ENCODE measurements at regions not wholly inside any gene's neighbourhood (a gene's known extent, or its start where the extent isn't known, plus 50 kb on each side); places are given as distances from the start of the nearest gene placed in this dataset.

DNA sequence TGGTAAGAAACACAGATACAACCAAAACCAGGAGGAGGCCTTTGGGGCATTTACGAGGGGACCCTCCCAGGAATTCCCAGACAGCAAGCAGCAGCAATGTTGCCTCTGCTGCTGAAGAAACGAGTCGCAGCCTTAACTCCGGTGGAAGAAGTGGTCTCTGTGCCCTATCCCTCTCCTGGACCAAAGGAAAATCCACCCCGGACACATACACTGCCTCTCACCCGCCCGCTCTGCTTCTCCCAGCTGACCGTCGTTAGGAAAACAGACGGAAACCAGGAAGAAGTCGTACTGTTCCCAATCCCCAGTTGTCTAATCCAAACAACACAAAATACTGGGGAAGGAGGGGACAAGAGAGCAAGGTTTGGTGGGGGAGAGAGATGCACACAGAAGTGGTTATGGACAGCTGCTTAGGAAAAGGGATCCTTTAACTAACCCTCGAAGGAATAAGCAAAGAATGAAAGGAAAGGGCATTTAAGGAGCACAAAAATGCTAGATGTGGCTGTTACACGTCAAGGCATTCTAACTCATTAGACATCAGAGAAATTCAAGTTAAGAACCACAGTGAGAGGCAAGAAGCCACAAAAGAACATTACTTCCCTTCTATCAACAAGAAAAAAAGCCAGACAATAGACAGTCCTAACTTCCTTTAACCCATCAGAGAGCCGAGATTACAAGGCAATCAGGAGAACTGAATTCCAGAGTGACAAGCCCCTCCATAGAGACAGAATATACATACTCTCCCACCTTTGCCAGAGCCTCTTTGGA is 71.9 kb downstream of the ACTL7B start:
- H3K4me1 ChIP-seq, result no peaks in the 10 kb centered on the region
- TF ChIP-seq, protein P1, sequence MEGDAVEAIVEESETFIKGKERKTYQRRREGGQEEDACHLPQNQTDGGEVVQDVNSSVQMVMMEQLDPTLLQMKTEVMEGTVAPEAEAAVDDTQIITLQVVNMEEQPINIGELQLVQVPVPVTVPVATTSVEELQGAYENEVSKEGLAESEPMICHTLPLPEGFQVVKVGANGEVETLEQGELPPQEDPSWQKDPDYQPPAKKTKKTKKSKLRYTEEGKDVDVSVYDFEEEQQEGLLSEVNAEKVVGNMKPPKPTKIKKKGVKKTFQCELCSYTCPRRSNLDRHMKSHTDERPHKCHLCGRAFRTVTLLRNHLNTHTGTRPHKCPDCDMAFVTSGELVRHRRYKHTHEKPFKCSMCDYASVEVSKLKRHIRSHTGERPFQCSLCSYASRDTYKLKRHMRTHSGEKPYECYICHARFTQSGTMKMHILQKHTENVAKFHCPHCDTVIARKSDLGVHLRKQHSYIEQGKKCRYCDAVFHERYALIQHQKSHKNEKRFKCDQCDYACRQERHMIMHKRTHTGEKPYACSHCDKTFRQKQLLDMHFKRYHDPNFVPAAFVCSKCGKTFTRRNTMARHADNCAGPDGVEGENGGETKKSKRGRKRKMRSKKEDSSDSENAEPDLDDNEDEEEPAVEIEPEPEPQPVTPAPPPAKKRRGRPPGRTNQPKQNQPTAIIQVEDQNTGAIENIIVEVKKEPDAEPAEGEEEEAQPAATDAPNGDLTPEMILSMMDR (IDR thresholded peaks at IDR 0.05), result no peak
- H3K27ac ChIP-seq, result no peak overlapping the region
- no peak for DNase-seq
- no peaks in the 10 kb centered on the region for H3K9me3 ChIP-seq
- H3K36me3 ChIP-seq, result no peaks in the 10 kb centered on the region
- H3K27me3 ChIP-seq (ENCODE audit: low read depth), result peaks cover 7% of the 10 kb centered on the region
- no peak overlapping the region for H3K4me3 ChIP-seq
- ATAC-seq, result no peak
- intact Hi-C loops (cut with DNase I), result no loop called here

DNA sequence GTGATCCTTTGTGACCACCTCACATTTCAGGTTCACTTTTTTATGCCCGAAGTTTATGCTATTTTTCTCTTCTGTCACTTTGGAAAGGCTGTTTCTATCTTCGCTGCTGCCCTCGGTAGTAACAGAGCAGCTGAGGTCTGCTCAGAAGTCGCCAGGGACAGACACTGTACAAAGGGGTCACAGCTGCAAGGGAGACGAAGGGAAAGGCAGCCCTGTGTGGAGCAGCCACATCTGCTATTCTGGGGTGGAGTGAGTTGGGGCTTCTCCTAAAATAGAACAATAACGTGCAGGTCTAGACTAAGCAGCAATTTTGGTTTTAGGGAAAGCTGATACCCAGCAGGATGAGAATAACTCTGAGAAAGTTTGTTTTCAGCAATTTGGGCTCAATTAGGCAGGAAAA is 72.5 kb downstream of the ACTL7B start:
- Histone ChIP-seq H3K4me3 (no peak overlapping the region), H3K9me3 (no peaks in the 10 kb centered on the region), H3K36me3 (no peaks in the 10 kb centered on the region), H3K27ac (no peak overlapping the region), H3K27me3 (ENCODE audit: low read depth) (peaks cover 7% of the 10 kb centered on the region), H3K4me1 (no peaks in the 10 kb centered on the region)
- DNase-seq, result no peak
- intact Hi-C loops (cut with DNase I), result no loop called here
- no peak for ATAC-seq
- TF ChIP-seq, protein P1 (IDR thresholded peaks at IDR 0.05), result no peak

DNA sequence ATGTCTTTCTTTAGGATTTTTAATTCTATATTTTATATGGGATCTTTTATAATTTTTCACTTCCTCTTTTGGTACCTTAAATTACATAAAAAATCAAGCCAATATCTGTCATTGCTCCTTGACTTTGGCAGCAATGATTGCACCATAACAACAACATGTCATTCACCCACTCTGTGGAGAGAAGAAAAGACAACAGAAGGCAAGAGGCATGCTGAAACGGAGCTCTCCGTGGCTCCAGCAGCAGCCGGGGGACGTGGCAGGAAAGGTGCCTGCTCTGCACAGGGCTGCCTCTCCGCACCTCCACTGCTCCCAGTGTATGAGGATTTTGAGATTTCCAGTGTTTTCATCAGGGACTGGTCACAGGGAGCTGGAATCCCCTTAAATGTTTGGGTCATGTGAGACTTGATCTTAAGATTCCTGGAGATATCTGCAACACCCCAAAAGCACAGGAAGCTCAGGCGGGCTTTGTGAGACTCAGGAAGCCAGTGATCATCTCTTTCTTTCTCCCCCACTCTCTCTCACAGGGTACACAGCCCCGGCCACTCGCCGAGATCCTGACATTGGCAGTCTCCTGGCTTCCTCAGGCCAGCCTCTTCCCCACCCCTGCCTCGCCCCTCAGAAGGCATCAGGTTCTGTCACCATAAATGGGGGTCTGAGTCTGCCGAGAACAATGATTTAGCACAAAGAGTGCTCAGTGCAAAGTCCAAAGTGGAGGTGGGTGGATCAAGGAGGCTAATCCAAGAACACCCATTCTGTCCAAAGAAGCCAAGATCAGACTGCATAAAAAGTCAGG is 74.6 kb downstream of the ACTL7B start:
- TF ChIP-seq, protein P1 (IDR thresholded peaks at IDR 0.05), result no peak
- H3K4me3 ChIP-seq, result no peak overlapping the region

DNA sequence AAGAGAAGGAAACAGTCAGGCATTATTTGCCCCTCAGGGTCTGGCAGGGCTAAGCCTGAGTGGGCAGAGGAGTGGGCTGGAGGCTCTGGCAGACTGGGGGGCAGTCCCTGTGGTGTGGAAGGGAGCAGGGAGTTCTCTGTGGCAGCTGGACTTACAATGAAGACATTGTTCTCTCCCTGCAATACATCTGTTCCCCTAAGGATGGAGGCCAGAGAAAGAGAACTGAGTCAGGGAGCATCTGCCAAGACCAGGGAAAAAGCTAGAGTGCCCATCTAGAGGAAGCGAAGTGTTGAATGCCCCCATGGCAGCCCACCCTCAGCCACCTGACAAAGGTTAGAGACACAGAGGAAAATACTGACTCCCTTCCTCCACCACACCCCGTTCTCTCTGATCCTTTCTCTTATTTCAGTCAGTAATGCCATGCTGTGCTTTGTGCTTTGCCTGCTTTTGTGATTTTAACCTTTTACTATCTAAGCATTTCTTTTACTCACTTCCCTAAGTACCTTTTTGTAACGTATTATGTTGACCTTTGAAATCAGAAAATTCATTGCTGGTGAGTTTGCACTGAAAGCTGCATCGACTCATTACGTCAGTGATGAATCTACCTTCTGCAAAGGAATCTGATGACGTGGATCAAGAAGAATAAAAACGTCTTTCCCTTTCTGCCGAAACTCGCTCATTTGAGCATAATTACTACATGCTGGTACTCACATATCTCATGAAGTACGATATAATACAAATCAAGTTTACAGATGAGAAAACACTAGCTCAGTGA is 76.0 kb downstream of the ACTL7B start:
- ATAC-seq (no peak), DNase-seq (no peak)
- Histone ChIP-seq H3K4me3 (no peak overlapping the region), H3K36me3 (no peaks in the 10 kb centered on the region), H3K9me3 (no peaks in the 10 kb centered on the region), H3K27ac (no peak overlapping the region), H3K27me3 (ENCODE audit: low read depth) (peaks cover 7% of the 10 kb centered on the region), H3K4me1 (peaks cover 6% of the 10 kb centered on the region)
- TF ChIP-seq, protein P1 (IDR thresholded peaks at IDR 0.05), result no peak
- intact Hi-C loops (cut with DNase I), result no loop called here

More for the DNA sequence above, 74.6 kb downstream of the ACTL7B start:
- intact Hi-C loops (cut with DNase I), result no loop called here
- Histone ChIP-seq H3K4me1 (peaks cover 6% of the 10 kb centered on the region), H3K27ac (no peak overlapping the region), H3K36me3 (no peaks in the 10 kb centered on the region), H3K27me3 (ENCODE audit: low read depth) (peaks cover 7% of the 10 kb centered on the region), H3K9me3 (no peaks in the 10 kb centered on the region)
- DNase-seq (no peak), ATAC-seq (no peak)

DNA sequence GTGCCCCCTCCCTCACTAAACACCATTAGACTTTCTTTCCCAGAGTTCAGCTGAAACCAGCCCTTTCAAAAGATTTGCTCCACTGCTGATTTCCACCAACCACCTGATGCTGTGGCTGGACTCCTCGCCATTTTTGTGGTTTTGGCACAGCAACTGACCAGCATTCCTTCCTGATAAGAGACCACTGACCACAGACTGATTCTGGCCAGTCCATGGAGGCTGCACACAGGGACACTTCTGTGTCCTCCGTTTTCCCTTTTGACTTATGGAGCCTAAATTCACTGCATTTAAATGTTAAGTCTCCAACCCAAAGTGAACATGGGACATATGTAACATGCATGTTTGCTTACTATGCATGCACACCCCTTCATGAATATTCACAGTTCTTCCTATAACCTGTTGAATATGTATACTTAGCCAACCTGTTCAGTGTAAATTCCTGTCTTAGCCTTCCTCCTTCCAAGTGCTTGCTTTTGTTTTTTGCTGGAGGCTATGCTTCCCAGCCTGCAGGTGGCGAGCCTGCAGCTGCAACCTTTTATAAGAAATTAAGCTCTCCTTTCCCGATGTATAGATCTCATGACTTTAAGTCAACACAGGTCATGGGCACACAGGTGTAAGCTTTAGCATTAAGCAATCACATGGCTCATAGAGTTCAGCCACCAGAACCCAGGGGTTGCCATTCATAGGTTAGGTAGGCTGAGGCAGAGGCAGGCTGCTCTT is 78.7 kb downstream of the ACTL7B start:
- intact Hi-C loops (cut with DNase I), result no loop called here
- peak; percentile 48 to 66 for ATAC-seq
- no peaks in the 10 kb centered on the region for H3K9me3 ChIP-seq
- H3K4me3 ChIP-seq, result no peak overlapping the region
- peaks cover 7% of the 10 kb centered on the region for H3K27me3 ChIP-seq (ENCODE audit: low read depth)
- DNase-seq, result no peak
- TF ChIP-seq, protein P1 (IDR thresholded peaks at IDR 0.05), result peak; percentile 23
- no peaks in the 10 kb centered on the region for H3K36me3 ChIP-seq
- H3K4me1 ChIP-seq, result peaks cover 6% of the 10 kb centered on the region
- no peak overlapping the region for H3K27ac ChIP-seq

Data from lower lobe of right lung (tissue), 2 donors.